ENCODE measurements at regions not wholly inside any gene's neighbourhood (a gene's known extent, or its start where the extent isn't known, plus 50 kb on each side); places are given as distances from the start of the nearest gene placed in this dataset.

DNA sequence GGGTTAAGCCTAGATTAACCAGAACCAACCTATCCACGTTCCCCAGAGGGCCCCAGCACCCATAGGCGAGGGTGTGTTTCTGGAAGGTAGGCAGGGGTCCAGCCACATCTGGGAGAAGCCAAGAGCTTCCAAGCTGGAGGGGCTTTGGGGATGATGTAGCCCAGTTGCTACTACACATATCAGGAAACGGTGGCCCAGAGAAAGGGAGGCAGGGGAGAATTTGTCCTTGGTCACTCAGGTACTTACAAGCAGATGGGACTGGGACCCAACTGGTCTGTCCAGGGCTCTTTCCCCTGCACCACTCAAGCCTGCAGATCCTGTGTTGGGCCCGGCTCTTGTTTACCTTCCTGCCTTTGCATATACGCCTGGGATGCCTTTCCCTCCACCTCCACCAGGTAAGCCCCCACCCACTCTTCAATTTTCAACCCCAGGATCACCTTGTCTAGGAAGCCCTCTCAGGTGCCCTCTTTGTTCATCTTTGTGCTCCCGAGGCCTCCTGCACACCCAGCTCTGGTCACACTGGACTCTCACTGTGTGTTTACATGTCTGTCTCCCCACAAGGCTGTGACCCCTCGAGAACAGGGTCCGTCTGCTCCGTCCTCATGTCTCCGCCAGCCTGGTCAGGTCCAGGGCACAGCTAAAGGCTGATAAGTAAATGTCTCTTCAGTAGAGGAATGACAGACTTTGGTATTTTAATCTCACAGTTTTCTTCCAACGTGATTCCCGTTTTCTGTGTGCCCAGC lies 204.4 kb upstream of the LINGO1 start:
- TF ChIP-seq EZH2 (IDR thresholded peaks at IDR 0.05) (no peak), EZH2phosphoT487 (IDR thresholded peaks at IDR 0.05) (no peak)
- TF ChIP-seq, protein P1, sequence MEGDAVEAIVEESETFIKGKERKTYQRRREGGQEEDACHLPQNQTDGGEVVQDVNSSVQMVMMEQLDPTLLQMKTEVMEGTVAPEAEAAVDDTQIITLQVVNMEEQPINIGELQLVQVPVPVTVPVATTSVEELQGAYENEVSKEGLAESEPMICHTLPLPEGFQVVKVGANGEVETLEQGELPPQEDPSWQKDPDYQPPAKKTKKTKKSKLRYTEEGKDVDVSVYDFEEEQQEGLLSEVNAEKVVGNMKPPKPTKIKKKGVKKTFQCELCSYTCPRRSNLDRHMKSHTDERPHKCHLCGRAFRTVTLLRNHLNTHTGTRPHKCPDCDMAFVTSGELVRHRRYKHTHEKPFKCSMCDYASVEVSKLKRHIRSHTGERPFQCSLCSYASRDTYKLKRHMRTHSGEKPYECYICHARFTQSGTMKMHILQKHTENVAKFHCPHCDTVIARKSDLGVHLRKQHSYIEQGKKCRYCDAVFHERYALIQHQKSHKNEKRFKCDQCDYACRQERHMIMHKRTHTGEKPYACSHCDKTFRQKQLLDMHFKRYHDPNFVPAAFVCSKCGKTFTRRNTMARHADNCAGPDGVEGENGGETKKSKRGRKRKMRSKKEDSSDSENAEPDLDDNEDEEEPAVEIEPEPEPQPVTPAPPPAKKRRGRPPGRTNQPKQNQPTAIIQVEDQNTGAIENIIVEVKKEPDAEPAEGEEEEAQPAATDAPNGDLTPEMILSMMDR (IDR thresholded peaks at IDR 0.05) = no peak

All from neural progenitor cell (in vitro differentiated cells).